ENCODE measurements at regions not wholly inside any gene's neighbourhood (a gene's known extent, or its start where the extent isn't known, plus 50 kb on each side); places are given as distances from the start of the nearest gene placed in this dataset.

DNA sequence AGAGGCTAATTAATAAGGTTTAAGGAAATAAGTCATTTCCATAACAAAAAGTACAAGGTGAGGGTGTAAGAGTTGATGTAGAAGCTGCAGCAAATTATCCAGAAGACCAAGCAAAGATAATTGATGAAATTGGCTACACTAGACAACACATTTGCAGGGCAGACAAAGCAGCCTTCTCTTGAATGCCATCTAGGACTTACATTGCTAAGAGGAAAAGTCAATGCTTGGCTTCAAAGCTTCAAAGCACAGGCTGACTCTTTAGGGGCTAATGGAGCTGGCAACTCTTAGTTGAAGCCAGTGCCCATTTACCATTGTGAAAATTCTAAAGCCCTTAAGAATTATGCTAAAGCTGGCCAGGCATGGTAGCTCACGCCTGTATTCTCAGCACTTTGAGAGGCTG is 728.6 kb upstream of the KLHL29 start (continued):
- TF ChIP-seq ZNF264 (CRISPR knock-in tag; IDR thresholded peaks at IDR 0.05), result no peak

DNA sequence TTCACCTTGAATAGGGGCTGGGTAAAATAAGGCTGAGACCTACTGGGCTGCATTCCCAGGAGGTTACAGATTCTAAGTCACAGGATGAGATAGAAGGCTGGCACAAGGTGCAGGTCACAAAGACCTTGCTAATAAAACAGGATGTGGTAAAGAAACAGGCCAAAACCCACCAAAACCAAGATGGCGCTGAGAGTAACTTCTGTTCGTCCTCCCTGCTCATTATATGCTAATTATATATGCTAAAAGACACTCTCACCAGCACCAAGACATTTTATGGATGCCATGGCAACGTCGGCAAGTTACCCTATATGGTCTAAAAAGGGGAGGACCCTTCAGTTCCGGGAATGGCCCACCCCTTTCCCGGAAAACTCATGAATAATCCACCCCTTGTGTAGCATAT is 711.5 kb upstream of the KLHL29 start:
- in situ Hi-C loops (cut with HindIII; ENCODE audit: extremely low pct_ligation_motif_present, low pct_unique_long_range_greater_than_20kb), result no loop called here
- no peak overlapping the region for H3K4me2 ChIP-seq (ENCODE audit: low read depth, low read length)
- FAIRE-seq, result no peak

More for the DNA sequence above, 711.5 kb upstream of the KLHL29 start:
- no peaks in the 10 kb centered on the region for H3K4me1 ChIP-seq (ENCODE audit: insufficient read depth, low read length)
- H3K36me3 ChIP-seq (replicated peaks in 1 of 2; ENCODE audit: control insufficient read depth in 1 of 2, insufficient read depth in 2 of 2, low read length in 2 of 2), result no peaks in the 10 kb centered on the region
- ATAC-seq (no peak), DNase-seq (ENCODE audit: low spot score) (no peak)
- no peaks in the 10 kb centered on the region for H3K79me2 ChIP-seq (ENCODE audit: insufficient read depth, low read length)
- H3K9me3 ChIP-seq (ENCODE audit: low read length), result peaks cover 78% of the 10 kb centered on the region
- H2AFZ ChIP-seq (ENCODE audit: low read length), result no peak overlapping the region
- H3K9ac ChIP-seq (ENCODE audit: insufficient read depth, low read depth, low read length), result no peak overlapping the region
- intact Hi-C loops (cut with micrococcal nuclease; ENCODE audit: unreplicated experiment), result no loop called here
- BruUV-seq (replicated peaks), result no TSS peak
- H3K4me3 ChIP-seq (replicated peaks in 1 of 3; ENCODE audit: insufficient read depth in 1 of 3, low read depth in 2 of 3, low read length in 3 of 3), result no peak overlapping the region
- 10% methylated on average over 6 of the region's 6 CpGs for WGBS (ENCODE audit: low lambda C conversion rate)
- no peaks in the 10 kb centered on the region for H3K27me3 ChIP-seq (ENCODE audit: control insufficient read depth in 1 of 2, insufficient read depth in 2 of 2, low read length in 2 of 2)
- CTCF ChIA-PET (ENCODE audit: low intra/inter-chr PET ratio, low total read pairs), result no interaction called here
- no peak overlapping the region for H3K27ac ChIP-seq (ENCODE audit: extremely low read length, insufficient read depth, low read length)
- no peak for TF ChIP-seq ZHX1 (CRISPR knock-in tag; IDR thresholded peaks at IDR 0.05; ENCODE audit: low read depth)
- TF ChIP-seq ZNF343 (CRISPR knock-in tag; IDR thresholded peaks at IDR 0.05), result no peak
- TF ChIP-seq HOXA5 (CRISPR knock-in tag; IDR thresholded peaks at IDR 0.05), result no peak
- no peak for TF ChIP-seq NR1H2 (CRISPR knock-in tag; IDR thresholded peaks at IDR 0.05; ENCODE audit: borderline replicate concordance, low read depth)
- TF ChIP-seq, protein P1, sequence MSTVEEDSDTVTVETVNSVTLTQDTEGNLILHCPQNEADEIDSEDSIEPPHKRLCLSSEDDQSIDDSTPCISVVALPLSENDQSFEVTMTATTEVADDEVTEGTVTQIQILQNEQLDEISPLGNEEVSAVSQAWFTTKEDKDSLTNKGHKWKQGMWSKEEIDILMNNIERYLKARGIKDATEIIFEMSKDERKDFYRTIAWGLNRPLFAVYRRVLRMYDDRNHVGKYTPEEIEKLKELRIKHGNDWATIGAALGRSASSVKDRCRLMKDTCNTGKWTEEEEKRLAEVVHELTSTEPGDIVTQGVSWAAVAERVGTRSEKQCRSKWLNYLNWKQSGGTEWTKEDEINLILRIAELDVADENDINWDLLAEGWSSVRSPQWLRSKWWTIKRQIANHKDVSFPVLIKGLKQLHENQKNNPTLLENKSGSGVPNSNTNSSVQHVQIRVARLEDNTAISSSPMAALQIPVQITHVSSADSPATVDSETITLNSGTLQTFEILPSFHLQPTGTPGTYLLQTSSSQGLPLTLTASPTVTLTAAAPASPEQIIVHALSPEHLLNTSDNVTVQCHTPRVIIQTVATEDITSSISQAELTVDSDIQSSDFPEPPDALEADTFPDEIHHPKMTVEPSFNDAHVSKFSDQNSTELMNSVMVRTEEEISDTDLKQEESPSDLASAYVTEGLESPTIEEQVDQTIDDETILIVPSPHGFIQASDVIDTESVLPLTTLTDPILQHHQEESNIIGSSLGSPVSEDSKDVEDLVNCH (CRISPR knock-in tag; IDR thresholded peaks at IDR 0.05), result no peak
- TF ChIP-seq ZNF354B (CRISPR knock-in tag; IDR thresholded peaks at IDR 0.05), result no peak
- TF ChIP-seq SRSF1 (optimal IDR thresholded peaks at IDR 0.05; ENCODE audit: low read depth, low read length), result no peak
- TF ChIP-seq TARDBP (CRISPR knock-in tag; IDR thresholded peaks at IDR 0.05), result no peak
- POLR2A ChIA-PET, result no interaction called here
- H4K20me1 ChIP-seq (ENCODE audit: insufficient read depth, low read length), result no peaks in the 10 kb centered on the region

Measured in HepG2 (cell line).